NB4 (cell line): ENCODE measurements at regions not wholly inside any gene's neighbourhood (a gene's known extent, or its start where the extent isn't known, plus 50 kb on each side); places are given as distances from the start of the nearest gene placed in this dataset.

Experiments
- DNase-seq: peaks from one replicate; pipeline ENCODE4 v3.0.0; 2010; ENCODE audit warnings: low read depth
- H3K4me3 ChIP-seq: one replicate; pipeline ENCODE4 v1.5.1; 2011; ENCODE audit warnings: mild to moderate bottlenecking, low read depth, low read length, moderate library complexity
- CTCF ChIP-seq: IDR thresholded peaks from one replicate; pipeline ENCODE4 v1.5.1; 2012; ENCODE audit warnings: low read depth, low read length
- MAX ChIP-seq: IDR thresholded peaks from 2 replicates; pipeline ENCODE4 v1.6.1; 2011; ENCODE audit warnings: low read depth, low read length
- MYC ChIP-seq: IDR thresholded peaks from 2 replicates; pipeline ENCODE4 v1.6.1; 2011; ENCODE audit warnings: low read depth, low read length
- POLR2A ChIP-seq: IDR thresholded peaks from 2 replicates; pipeline ENCODE4 v1.6.1; 2011; ENCODE audit warnings: mild to moderate bottlenecking; ENCODE audit not compliant: insufficient read length; ENCODE audit errors: extremely low read depth

- H3K4me3 ChIP-seq = no peak overlapping the region
- no peak for TF ChIP-seq MAX
- TF ChIP-seq MYC = no peak
- no peak for TF ChIP-seq CTCF
- TF ChIP-seq POLR2A = no peak
- DNase-seq = no peak
Measured at GRCh38 chr1:215416497-215416896, 150.6 kb upstream of the KCTD3 start.

- no peak for DNase-seq
- TF ChIP-seq MYC = no peak
- TF ChIP-seq CTCF = no peak
- no peak for TF ChIP-seq POLR2A
- TF ChIP-seq MAX = no peak
Measured at GRCh38 chr1:215417122-215417521, 150.0 kb upstream of the KCTD3 start.

GRCh38 chr1:215418876-215419447, 148.1 kb upstream of the KCTD3 start:
- no peak overlapping the region for H3K4me3 ChIP-seq
- no peak for DNase-seq
- no peak for TF ChIP-seq POLR2A
- no peak for TF ChIP-seq MAX
- no peak for TF ChIP-seq CTCF
- TF ChIP-seq MYC = no peak

More at GRCh38 chr1:215417122-215417521, 150.0 kb upstream of the KCTD3 start:
- H3K4me3 ChIP-seq = no peak overlapping the region

GRCh38 chr1:215421744-215422143, 145.4 kb upstream of the KCTD3 start:
- H3K4me3 ChIP-seq = no peak overlapping the region
- DNase-seq = no peak
- TF ChIP-seq MYC (no peak), CTCF (no peak), POLR2A (no peak), MAX (no peak)

GRCh38 chr1:215423288-215423687, 143.8 kb upstream of the KCTD3 start:
- DNase-seq = no peak
- H3K4me3 ChIP-seq = no peak overlapping the region
- TF ChIP-seq MYC = no peak
- no peak for TF ChIP-seq MAX
- TF ChIP-seq POLR2A = no peak
- TF ChIP-seq CTCF = no peak
